ENCODE measurements at regions not wholly inside any gene's neighbourhood (a gene's known extent, or its start where the extent isn't known, plus 50 kb on each side); places are given as distances from the start of the nearest gene placed in this dataset.

DNA sequence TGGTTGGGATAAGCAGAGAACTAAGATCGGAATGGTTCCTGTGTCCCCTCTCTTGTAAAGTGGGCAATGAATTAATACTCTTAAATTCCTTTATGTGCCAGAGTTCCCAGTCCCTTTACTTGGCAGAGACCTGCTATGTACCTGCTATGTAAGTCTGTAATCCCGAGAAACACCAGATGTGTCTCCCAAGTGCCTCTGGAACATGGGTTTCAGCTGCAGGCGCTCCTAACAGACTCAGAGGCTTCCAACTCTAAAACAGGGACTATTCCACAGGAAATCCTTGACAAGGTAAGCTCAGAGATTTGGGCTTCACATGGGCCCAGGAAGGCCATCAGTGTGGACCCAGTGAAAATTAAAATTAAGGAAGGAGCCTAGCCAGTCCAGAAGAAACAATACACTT is 117.7 kb upstream of the PLCL2 start:
- no peaks in the 10 kb centered on the region for H3K36me3 ChIP-seq (ENCODE audit: control insufficient read depth in 1 of 2, insufficient read depth in 2 of 2, low read depth in 1 of 2, low read length in 2 of 2)
- no peak overlapping the region for H3K9ac ChIP-seq (ENCODE audit: low read length)
- no peak overlapping the region for H3K23ac ChIP-seq (ENCODE audit: low read length in 2 of 2)
- no peak overlapping the region for H2BK5ac ChIP-seq (ENCODE audit: low read depth, low read length, poor library complexity, severe bottlenecking)
- DNase-seq: no peak
- WGBS: 71% methylated on average over 3 of the region's 3 CpGs
- H3K27ac ChIP-seq (ENCODE audit: low read length, poor library complexity, severe bottlenecking): no peak overlapping the region
- no peaks in the 10 kb centered on the region for H3K79me1 ChIP-seq (replicated peaks; ENCODE audit: low read length, poor library complexity, severe bottlenecking)
- H3K4me2 ChIP-seq (ENCODE audit: low read length, poor library complexity, severe bottlenecking): no peak overlapping the region
- H3K27me3 ChIP-seq (ENCODE audit: control insufficient read depth in 1 of 2, insufficient read depth in 1 of 2, low read length in 2 of 2): peaks cover 0 to 4% of the 10 kb centered on the region in 2 experiments
- no peak overlapping the region for H3K4me3 ChIP-seq (ENCODE audit: insufficient read depth in 1 of 2, low read depth in 1 of 2, low read length in 2 of 2)
- no peak overlapping the region for H4K8ac ChIP-seq (ENCODE audit: low read length)
- H2AK5ac ChIP-seq (ENCODE audit: low read length, severe bottlenecking): no peak overlapping the region
- H2BK12ac ChIP-seq (ENCODE audit: low read length in 2 of 2): no peak overlapping the region
- no peak overlapping the region for H3K18ac ChIP-seq (ENCODE audit: low read depth in 1 of 2, low read length in 2 of 2)
- no peak overlapping the region for H2BK15ac ChIP-seq (ENCODE audit: low read depth, poor library complexity, severe bottlenecking)
- no peak overlapping the region for H2AFZ ChIP-seq (ENCODE audit: low read depth, low read length)
- no peak overlapping the region for H2BK120ac ChIP-seq (ENCODE audit: low read depth, low read length)
- peaks cover 7% of the 10 kb centered on the region for H3K9me3 ChIP-seq (ENCODE audit: control insufficient read depth, low read length)
- no peak overlapping the region for H3K4ac ChIP-seq (ENCODE audit: low read depth in 1 of 2, low read length in 2 of 2)
- H3K4me1 ChIP-seq (ENCODE audit: control insufficient read depth, insufficient read depth, low read depth, low read length): no peaks in the 10 kb centered on the region
- no peak overlapping the region for H3K14ac ChIP-seq (ENCODE audit: low read length in 2 of 2)
- H4K91ac ChIP-seq (ENCODE audit: low read length): no peak overlapping the region

DNA sequence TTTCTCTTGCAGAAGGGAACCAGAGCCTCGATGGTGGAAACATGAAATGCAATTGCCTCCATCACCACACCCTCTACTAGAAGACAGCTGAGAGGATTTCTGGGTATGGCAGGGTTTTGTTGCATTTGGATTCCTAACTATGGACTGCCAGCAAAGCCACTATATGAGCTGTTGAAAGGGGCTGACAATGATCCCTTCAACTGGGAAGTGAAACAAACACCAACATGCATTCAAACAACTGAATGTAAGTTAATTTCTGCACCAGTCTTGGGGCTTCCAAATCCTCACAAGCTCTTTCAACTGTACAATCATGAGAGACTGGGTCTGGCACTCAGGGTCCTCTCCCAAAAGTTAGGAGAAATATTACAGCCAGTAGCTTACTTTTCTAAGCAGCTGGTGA is 116.7 kb upstream of the PLCL2 start:
- no peak overlapping the region for H2BK15ac ChIP-seq (ENCODE audit: low read depth, poor library complexity, severe bottlenecking)
- no peak for DNase-seq
- H2BK12ac ChIP-seq (ENCODE audit: low read length in 2 of 2): no peak overlapping the region
- H3K27ac ChIP-seq (ENCODE audit: low read length, poor library complexity, severe bottlenecking): no peak overlapping the region
- no peak overlapping the region for H3K4ac ChIP-seq (ENCODE audit: low read depth in 1 of 2, low read length in 2 of 2)
- H3K27me3 ChIP-seq (ENCODE audit: control insufficient read depth in 1 of 2, insufficient read depth in 1 of 2, low read length in 2 of 2): peaks cover 0 to 4% of the 10 kb centered on the region in 2 experiments
- no peak overlapping the region for H4K91ac ChIP-seq (ENCODE audit: low read length)
- no peak overlapping the region for H2BK120ac ChIP-seq (ENCODE audit: low read depth, low read length)
- H3K23ac ChIP-seq (ENCODE audit: low read length in 2 of 2): no peak overlapping the region
- no peak overlapping the region for H3K4me2 ChIP-seq (ENCODE audit: low read length, poor library complexity, severe bottlenecking)
- no peaks in the 10 kb centered on the region for H3K4me1 ChIP-seq (ENCODE audit: control insufficient read depth, insufficient read depth, low read depth, low read length)
- H3K9me3 ChIP-seq (ENCODE audit: control insufficient read depth, low read length): peaks cover under 1% of the 10 kb centered on the region
- no peak overlapping the region for H3K14ac ChIP-seq (ENCODE audit: low read length in 2 of 2)
- WGBS: no CpG with 5 or more reads among the region's 1 CpG
- H2BK5ac ChIP-seq (ENCODE audit: low read depth, low read length, poor library complexity, severe bottlenecking): no peak overlapping the region
- H4K8ac ChIP-seq (ENCODE audit: low read length): no peak overlapping the region
- no peak overlapping the region for H3K9ac ChIP-seq (ENCODE audit: low read length)
- no peak overlapping the region for H2AFZ ChIP-seq (ENCODE audit: low read depth, low read length)
- H3K18ac ChIP-seq (ENCODE audit: low read depth in 1 of 2, low read length in 2 of 2): no peak overlapping the region
- no peaks in the 10 kb centered on the region for H3K36me3 ChIP-seq (ENCODE audit: control insufficient read depth in 1 of 2, insufficient read depth in 2 of 2, low read depth in 1 of 2, low read length in 2 of 2)
- H3K79me1 ChIP-seq (replicated peaks; ENCODE audit: low read length, poor library complexity, severe bottlenecking): no peaks in the 10 kb centered on the region
- H3K4me3 ChIP-seq (ENCODE audit: insufficient read depth in 1 of 2, low read depth in 1 of 2, low read length in 2 of 2): no peak overlapping the region
- no peak overlapping the region for H2AK5ac ChIP-seq (ENCODE audit: low read length, severe bottlenecking)

- Histone ChIP-seq H3K4ac (ENCODE audit: low read depth in 1 of 2, low read length in 2 of 2) (no peak overlapping the region), H3K27me3 (ENCODE audit: control insufficient read depth in 1 of 2, insufficient read depth in 1 of 2, low read length in 2 of 2) (peaks cover 0 to 4% of the 10 kb centered on the region in 2 experiments), H3K9me3 (ENCODE audit: control insufficient read depth, low read length) (no peaks in the 10 kb centered on the region), H3K4me3 (ENCODE audit: insufficient read depth in 1 of 2, low read depth in 1 of 2, low read length in 2 of 2) (no peak overlapping the region), H3K79me1 (replicated peaks; ENCODE audit: low read length, poor library complexity, severe bottlenecking) (no peaks in the 10 kb centered on the region), H3K4me1 (ENCODE audit: control insufficient read depth, insufficient read depth, low read depth, low read length) (no peaks in the 10 kb centered on the region), H3K14ac (ENCODE audit: low read length in 2 of 2) (no peak overlapping the region), H4K8ac (ENCODE audit: low read length) (no peak overlapping the region), H4K91ac (ENCODE audit: low read length) (no peak overlapping the region), H3K4me2 (ENCODE audit: low read length, poor library complexity, severe bottlenecking) (no peak overlapping the region), H2AFZ (ENCODE audit: low read depth, low read length) (no peak overlapping the region), H2BK5ac (ENCODE audit: low read depth, low read length, poor library complexity, severe bottlenecking) (no peak overlapping the region), H2AK5ac (ENCODE audit: low read length, severe bottlenecking) (no peak overlapping the region), H3K9ac (ENCODE audit: low read length) (no peak overlapping the region), H2BK12ac (ENCODE audit: low read length in 2 of 2) (no peak overlapping the region), H3K18ac (ENCODE audit: low read depth in 1 of 2, low read length in 2 of 2) (no peak overlapping the region), H2BK15ac (ENCODE audit: low read depth, poor library complexity, severe bottlenecking) (no peak overlapping the region), H2BK120ac (ENCODE audit: low read depth, low read length) (no peak overlapping the region), H3K27ac (ENCODE audit: low read length, poor library complexity, severe bottlenecking) (peak overlapping the region; percentile 57), H3K36me3 (ENCODE audit: control insufficient read depth in 1 of 2, insufficient read depth in 2 of 2, low read depth in 1 of 2, low read length in 2 of 2) (no peaks in the 10 kb centered on the region), H3K23ac (ENCODE audit: low read length in 2 of 2) (no peak overlapping the region)
- DNase-seq: no peak
- WGBS: no CpG with 5 or more reads among the region's 1 CpG
Observed at GRCh38 chr3:16768956-16769355, 115.8 kb upstream of the PLCL2 start.

- no peaks in the 10 kb centered on the region for H3K4me1 ChIP-seq (ENCODE audit: control insufficient read depth, insufficient read depth, low read depth, low read length)
- no peaks in the 10 kb centered on the region for H3K36me3 ChIP-seq (ENCODE audit: control insufficient read depth in 1 of 2, insufficient read depth in 2 of 2, low read depth in 1 of 2, low read length in 2 of 2)
- no peak overlapping the region for H4K8ac ChIP-seq (ENCODE audit: low read length)
- no peak overlapping the region for H3K14ac ChIP-seq (ENCODE audit: low read length in 2 of 2)
- H2AFZ ChIP-seq (ENCODE audit: low read depth, low read length): no peak overlapping the region
- H3K79me1 ChIP-seq (replicated peaks; ENCODE audit: low read length, poor library complexity, severe bottlenecking): no peaks in the 10 kb centered on the region
- no peak overlapping the region for H3K18ac ChIP-seq (ENCODE audit: low read depth in 1 of 2, low read length in 2 of 2)
- peak overlapping the region; percentile 57 for H3K27ac ChIP-seq (ENCODE audit: low read length, poor library complexity, severe bottlenecking)
- no peak overlapping the region for H3K4ac ChIP-seq (ENCODE audit: low read depth in 1 of 2, low read length in 2 of 2)
- no peak for DNase-seq
- H3K9ac ChIP-seq (ENCODE audit: low read length): no peak overlapping the region
- no peak overlapping the region for H3K4me3 ChIP-seq (ENCODE audit: insufficient read depth in 1 of 2, low read depth in 1 of 2, low read length in 2 of 2)
- no peak overlapping the region for H3K4me2 ChIP-seq (ENCODE audit: low read length, poor library complexity, severe bottlenecking)
- H2AK5ac ChIP-seq (ENCODE audit: low read length, severe bottlenecking): no peak overlapping the region
- no peak overlapping the region for H2BK5ac ChIP-seq (ENCODE audit: low read depth, low read length, poor library complexity, severe bottlenecking)
- 86% methylated on average over 3 of the region's 4 CpGs for WGBS
- H2BK12ac ChIP-seq (ENCODE audit: low read length in 2 of 2): no peak overlapping the region
- no peak overlapping the region for H2BK120ac ChIP-seq (ENCODE audit: low read depth, low read length)
- no peak overlapping the region for H2BK15ac ChIP-seq (ENCODE audit: low read depth, poor library complexity, severe bottlenecking)
- H3K23ac ChIP-seq (ENCODE audit: low read length in 2 of 2): no peak overlapping the region
- no peaks in the 10 kb centered on the region for H3K9me3 ChIP-seq (ENCODE audit: control insufficient read depth, low read length)
- no peak overlapping the region for H4K91ac ChIP-seq (ENCODE audit: low read length)
- peaks cover 0 to 4% of the 10 kb centered on the region in 2 experiments for H3K27me3 ChIP-seq (ENCODE audit: control insufficient read depth in 1 of 2, insufficient read depth in 1 of 2, low read length in 2 of 2)
Observed at GRCh38 chr3:16769525-16769924, 115.2 kb upstream of the PLCL2 start.

All from mesenchymal stem cell (in vitro differentiated cells and primary cell).